Body of pancreas (tissue), 4 donors: ENCODE measurements at regions not wholly inside any gene's neighbourhood (a gene's known extent, or its start where the extent isn't known, plus 50 kb on each side); places are given as distances from the start of the nearest gene placed in this dataset.

Experiments
- CTCF ChIP-seq, 7 experiments: fragments of 450-650 bp in 4 of 7; fragments of 200-600 bp in 3 of 7; sonication (generic) in 3 of 7; IDR thresholded peaks; one replicate each; pipeline ENCODE4 v1.5.1; 2016 to 2019; ENCODE audit warnings: antibody characterized with exemption in 7 of 7
- POLR2A ChIP-seq, 3 donors: fragments of 450-650 bp; IDR thresholded peaks; one replicate each; pipeline ENCODE4 v1.6.1; 2016; ENCODE audit warnings: antibody characterized with exemption in 3 of 3, mild to moderate bottlenecking in 2 of 3

- no peak for TF ChIP-seq POLR2A (IDR thresholded peaks at IDR 0.05)
- no peak for TF ChIP-seq CTCF (IDR thresholded peaks at IDR 0.05)
Measured at GRCh38 chr4:133592591-133592990, 443.5 kb downstream of the PCDH10 start.
